Activated naive CD8-positive, alpha-beta T cell treated with anti-CD3 and anti-CD28 coated beads, Interleukin-2, amount 50 U/mL, for 24 hours (primary cell): ENCODE measurements at regions not wholly inside any gene's neighbourhood (a gene's known extent, or its start where the extent isn't known, plus 50 kb on each side); places are given as distances from the start of the nearest gene placed in this dataset.

ENCODE experiments used
- ATAC-seq: fragments of 150-1000 bp; cut with Tn5 transposase; one replicate; pipeline ENCODE4 v1.10.0; 2021
- DNase-seq: peaks from one replicate; pipeline ENCODE4 v3.0.0; 2021
- H3K27ac Mint-ChIP-seq: one replicate; pipeline ENCODE4 v1.8.0; 2021; ENCODE audit warnings: mild to moderate bottlenecking, mixed read lengths
- H3K27me3 Mint-ChIP-seq: one replicate; pipeline ENCODE4 v1.8.0; 2021; ENCODE audit warnings: mixed read lengths
- H3K36me3 Mint-ChIP-seq: one replicate; pipeline ENCODE4 v1.8.0; 2021; ENCODE audit warnings: low read depth, mixed read lengths
- H3K4me1 Mint-ChIP-seq: one replicate; pipeline ENCODE4 v1.8.0; 2021; ENCODE audit warnings: mixed read lengths
- H3K4me3 Mint-ChIP-seq: one replicate; pipeline ENCODE4 v1.8.0; 2021; ENCODE audit warnings: mild to moderate bottlenecking, moderate library complexity, mixed read lengths
- H3K9me3 Mint-ChIP-seq: one replicate; pipeline ENCODE4 v1.8.0; 2021; ENCODE audit warnings: mixed read lengths

DNA sequence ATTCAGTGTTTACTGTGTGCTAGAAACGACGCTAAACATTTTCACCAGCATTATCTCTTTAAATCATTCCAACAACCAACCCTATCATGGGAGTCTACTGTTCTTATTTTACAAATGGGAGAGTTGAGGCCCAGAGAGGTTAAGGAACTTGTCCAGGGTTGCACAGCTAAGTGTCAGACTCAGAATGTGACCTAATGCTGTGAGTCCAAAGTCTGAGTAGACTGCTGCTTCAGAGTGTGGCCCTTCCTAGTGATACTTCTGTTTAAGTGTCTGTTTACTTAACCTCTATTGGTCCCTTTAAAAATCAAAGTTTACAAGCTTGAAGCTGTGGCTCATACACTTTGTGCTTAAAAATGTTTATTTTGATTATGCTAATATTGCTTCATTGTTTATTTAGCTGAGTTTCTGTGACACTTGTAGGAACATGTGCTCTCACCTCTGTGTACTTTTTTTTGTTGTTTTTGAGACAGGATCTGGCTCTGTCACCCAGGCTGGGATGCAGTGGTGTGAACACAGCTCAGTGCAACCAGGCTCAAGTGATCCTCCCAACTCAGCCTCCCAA lies 84.4 kb upstream of the SYPL1 start:
- no peaks in the 10 kb centered on the region for H3K36me3 Mint-ChIP-seq
- no peaks in the 10 kb centered on the region for H3K9me3 Mint-ChIP-seq
- peaks cover 17% of the 10 kb centered on the region for H3K27me3 Mint-ChIP-seq
- DNase-seq (no peak), ATAC-seq (no peak)
- H3K4me1 Mint-ChIP-seq = no peaks in the 10 kb centered on the region
- no peak overlapping the region for H3K27ac Mint-ChIP-seq
- H3K4me3 Mint-ChIP-seq = no peak overlapping the region

DNA sequence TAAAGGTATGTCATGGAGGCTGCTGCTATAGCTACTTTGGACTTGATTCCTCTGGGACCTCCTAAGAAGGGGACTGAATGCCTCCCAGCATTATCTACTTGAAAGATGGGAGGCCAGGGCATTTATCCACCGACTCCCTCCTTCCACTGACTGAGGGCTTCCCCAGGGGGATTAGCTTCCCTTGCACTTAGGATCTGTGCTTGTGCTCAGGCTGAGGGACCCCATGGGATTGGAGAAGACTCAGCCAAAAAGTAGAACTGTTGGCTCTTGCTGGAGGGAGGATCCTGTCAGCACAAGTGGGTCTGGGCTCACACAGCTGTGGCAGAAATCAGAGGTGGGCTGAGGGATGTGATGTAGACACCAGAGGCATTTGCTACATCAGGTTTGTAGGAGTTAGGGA lies 81.5 kb upstream of the SYPL1 start:
- Mint-ChIP-seq H3K27ac (no peak overlapping the region), H3K4me1 (no peaks in the 10 kb centered on the region), H3K36me3 (no peaks in the 10 kb centered on the region), H3K9me3 (no peaks in the 10 kb centered on the region), H3K27me3 (peaks cover 17% of the 10 kb centered on the region), H3K4me3 (no peak overlapping the region)
- ATAC-seq (no peak), DNase-seq (no peak)

DNA sequence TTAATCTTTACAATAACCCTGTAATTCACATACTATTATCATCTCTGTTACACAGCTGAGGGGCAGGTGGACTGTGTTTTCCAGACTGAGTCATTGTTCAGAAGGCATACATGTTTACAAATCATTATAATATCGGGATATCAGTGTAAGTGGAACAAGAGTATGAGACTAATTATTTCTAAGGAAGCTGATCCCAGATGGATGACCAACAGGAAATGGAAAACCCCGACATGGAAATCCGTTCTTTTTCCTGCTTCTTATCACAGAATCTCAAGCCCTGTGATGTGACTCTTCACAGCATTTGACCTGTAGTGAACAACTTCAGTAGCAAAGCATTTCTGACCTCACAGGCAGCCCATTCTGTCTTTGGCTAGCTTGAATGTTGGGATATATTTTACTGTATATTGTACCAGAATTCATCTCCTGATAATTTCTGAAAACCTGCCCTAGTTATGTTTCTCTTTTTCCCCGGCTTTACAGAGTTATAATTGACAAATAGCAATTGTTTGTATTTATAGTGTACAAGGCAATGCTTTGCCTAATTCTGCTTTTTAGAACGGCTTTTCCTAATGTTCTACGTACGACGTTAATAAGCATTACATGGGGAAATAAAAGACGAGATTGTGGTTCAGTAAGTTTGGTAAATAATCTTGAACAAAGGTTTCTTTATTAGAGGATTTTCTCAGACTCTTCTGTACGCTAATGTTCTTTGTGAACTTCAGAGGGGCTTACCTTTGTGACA lies 78.6 kb upstream of the SYPL1 start:
- peaks cover 17% of the 10 kb centered on the region for H3K27me3 Mint-ChIP-seq
- no peaks in the 10 kb centered on the region for H3K36me3 Mint-ChIP-seq
- H3K4me3 Mint-ChIP-seq = no peak overlapping the region
- DNase-seq (no peak), ATAC-seq (no peak)
- H3K4me1 Mint-ChIP-seq = no peaks in the 10 kb centered on the region
- H3K9me3 Mint-ChIP-seq = no peaks in the 10 kb centered on the region
- no peak overlapping the region for H3K27ac Mint-ChIP-seq

DNA sequence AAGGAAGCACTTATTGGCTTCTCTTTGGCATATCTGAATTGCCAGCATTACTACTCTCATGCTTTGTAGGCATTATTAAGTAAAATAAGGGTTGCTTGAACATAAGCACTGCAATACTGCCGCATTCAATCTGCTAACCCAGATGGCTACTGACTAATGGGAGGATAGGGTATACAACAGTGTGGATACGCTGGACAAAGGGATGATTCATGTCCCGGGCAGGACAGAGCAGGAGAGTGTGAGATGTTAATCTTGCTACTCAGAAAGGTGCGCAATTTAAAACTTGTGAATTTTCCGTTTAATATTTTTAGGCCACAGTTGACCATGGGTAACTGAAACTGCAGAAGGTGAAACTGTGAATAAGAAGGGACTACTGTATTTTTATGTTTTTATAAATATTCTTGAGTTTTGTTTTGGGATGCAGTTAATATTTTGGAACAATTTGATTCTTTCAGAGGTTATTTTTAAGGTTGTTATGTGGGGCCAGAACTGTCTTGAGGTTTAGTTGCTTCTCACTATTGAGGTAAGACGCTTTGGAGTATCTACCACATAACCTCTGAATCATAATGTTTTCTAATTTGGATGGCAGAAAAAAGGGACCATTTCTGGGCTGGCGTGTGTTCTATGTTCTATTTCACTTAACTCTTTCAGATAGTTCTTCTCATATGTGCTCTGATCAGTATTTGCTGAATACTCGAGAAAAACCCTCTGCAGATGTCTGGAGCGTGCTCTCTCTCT lies 75.7 kb upstream of the SYPL1 start:
- no peaks in the 10 kb centered on the region for H3K9me3 Mint-ChIP-seq
- ATAC-seq (no peak), DNase-seq (no peak)
- H3K4me1 Mint-ChIP-seq = peaks cover 8% of the 10 kb centered on the region
- H3K36me3 Mint-ChIP-seq = no peaks in the 10 kb centered on the region
- H3K4me3 Mint-ChIP-seq = no peak overlapping the region
- H3K27me3 Mint-ChIP-seq = peaks cover 4% of the 10 kb centered on the region
- no peak overlapping the region for H3K27ac Mint-ChIP-seq

DNA sequence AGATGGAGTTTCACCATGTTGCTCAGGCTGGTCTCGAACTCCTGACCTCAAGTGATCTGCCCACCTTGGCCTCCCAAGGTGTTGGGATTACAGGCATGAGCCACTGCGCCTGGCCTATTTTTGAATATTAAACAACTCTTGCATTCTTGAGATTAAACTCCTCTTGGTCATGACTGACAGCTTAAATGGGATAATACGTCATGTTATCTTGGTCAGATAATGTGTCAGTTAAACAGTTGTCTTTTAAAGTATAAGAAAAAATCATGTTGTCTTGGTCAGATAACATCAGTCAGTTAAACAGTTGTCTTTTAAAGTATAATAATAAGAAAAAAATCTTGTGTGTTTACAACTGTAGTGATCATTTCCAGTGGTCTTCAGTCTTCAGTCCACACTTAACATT lies 73.6 kb upstream of the SYPL1 start:
- H3K4me1 Mint-ChIP-seq = peaks cover 8% of the 10 kb centered on the region
- no peak for ATAC-seq
- no peak for DNase-seq
- H3K27me3 Mint-ChIP-seq = no peaks in the 10 kb centered on the region
- H3K36me3 Mint-ChIP-seq = no peaks in the 10 kb centered on the region
- H3K27ac Mint-ChIP-seq = no peak overlapping the region
- no peak overlapping the region for H3K4me3 Mint-ChIP-seq
- no peaks in the 10 kb centered on the region for H3K9me3 Mint-ChIP-seq

DNA sequence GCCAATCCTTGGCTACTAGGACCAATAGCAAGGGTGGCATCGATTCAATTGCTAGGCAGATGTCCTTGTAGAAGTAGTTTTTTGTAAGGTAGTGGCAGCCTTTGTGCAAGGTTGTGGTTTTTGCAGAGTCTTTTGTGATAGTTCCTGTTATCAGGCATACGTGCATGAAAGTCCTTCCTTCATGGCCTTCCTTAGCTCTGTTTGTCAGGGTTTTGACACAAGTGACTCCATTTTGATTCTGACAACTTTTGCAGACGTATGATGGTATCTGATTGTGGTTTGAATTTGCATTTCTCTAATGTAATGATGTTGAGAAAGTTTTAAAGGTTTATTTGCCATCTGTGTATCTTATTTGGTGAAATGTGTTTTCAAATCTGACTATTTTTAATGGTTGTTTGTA lies 71.8 kb upstream of the SYPL1 start:
- no peak overlapping the region for H3K4me3 Mint-ChIP-seq
- H3K36me3 Mint-ChIP-seq = no peaks in the 10 kb centered on the region
- H3K4me1 Mint-ChIP-seq = peaks cover 8% of the 10 kb centered on the region
- H3K9me3 Mint-ChIP-seq = no peaks in the 10 kb centered on the region
- no peak for DNase-seq
- ATAC-seq = no peak
- no peaks in the 10 kb centered on the region for H3K27me3 Mint-ChIP-seq
- no peak overlapping the region for H3K27ac Mint-ChIP-seq

DNA sequence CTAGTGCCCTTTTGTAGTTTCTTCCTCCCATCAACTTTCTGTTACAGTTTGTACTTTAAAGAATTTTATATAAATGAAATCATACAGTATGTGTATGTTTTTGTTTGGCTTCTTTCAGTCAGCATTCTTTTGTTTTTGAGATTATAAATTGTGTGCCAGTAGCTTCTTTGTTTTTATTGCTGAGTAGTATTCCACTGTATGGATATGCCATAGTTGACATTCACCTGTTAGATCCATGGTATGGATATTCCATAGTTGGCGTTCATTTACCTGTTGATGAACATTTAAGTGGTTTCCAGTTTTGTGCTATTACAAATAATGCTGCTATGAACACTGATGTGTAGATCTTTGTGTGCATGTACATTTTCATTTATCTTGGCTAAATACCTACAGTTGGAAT lies 70.8 kb upstream of the SYPL1 start:
- H3K9me3 Mint-ChIP-seq = no peaks in the 10 kb centered on the region
- ATAC-seq = no peak

DNA sequence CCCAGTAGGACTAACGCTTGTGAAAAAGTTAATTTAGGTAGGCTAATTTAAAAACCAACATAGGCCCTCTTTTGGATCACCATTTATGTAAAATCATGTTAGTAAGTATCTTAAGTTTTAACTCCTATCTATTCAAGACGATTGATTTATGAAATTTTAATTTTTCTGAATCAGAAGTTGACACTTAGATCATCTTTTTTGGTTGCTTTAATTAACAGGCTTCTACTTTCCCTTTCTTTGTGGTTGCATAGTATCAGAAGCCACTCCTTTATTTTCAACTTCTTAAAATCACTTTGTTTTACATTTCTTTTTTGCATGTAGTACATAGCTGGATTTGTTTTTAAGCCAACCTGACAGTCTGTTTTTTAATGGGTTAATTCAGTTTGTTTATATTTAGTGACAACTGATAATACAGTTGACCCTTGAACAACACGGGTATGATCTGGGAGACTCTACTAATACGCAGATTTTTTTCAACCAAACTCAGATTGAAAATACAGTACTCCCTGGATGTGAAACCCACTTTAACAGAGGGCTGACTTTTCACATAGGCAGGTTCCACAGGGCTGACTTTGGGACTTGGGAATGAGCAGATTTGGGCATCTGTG lies 69.7 kb upstream of the SYPL1 start:
- Mint-ChIP-seq H3K9me3 (no peaks in the 10 kb centered on the region), H3K27ac (no peak overlapping the region), H3K36me3 (no peaks in the 10 kb centered on the region), H3K4me1 (peaks cover 8% of the 10 kb centered on the region), H3K27me3 (no peaks in the 10 kb centered on the region), H3K4me3 (no peak overlapping the region)
- DNase-seq (no peak), ATAC-seq (no peak)

More for the DNA sequence above, 70.8 kb upstream of the SYPL1 start:
- no peak overlapping the region for H3K27ac Mint-ChIP-seq
- H3K4me1 Mint-ChIP-seq = peaks cover 8% of the 10 kb centered on the region
- no peak overlapping the region for H3K4me3 Mint-ChIP-seq
- H3K27me3 Mint-ChIP-seq = no peaks in the 10 kb centered on the region
- no peak for DNase-seq
- H3K36me3 Mint-ChIP-seq = no peaks in the 10 kb centered on the region

DNA sequence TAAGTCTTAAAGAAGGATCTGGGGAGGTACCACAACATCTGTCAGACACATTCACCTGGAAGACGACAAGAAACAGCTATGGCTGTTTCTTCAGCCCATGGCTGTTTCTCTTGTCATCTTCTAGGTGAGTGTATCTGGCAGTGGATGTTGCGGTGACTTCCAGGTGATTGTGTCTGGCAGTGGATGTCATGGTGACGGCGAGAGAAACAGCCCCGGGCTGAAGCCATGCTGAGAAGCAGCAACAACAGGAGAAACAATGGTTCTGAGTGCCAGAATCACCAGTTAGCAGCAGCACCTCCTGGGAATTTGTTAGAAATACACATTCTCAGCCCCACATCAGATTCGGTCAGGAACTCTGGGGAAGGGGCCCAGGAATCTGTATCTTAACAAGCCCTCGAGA lies 68.6 kb upstream of the SYPL1 start:
- Mint-ChIP-seq H3K36me3 (no peaks in the 10 kb centered on the region), H3K27ac (no peak overlapping the region), H3K9me3 (no peaks in the 10 kb centered on the region), H3K4me1 (peaks cover 8% of the 10 kb centered on the region), H3K27me3 (peaks cover 7% of the 10 kb centered on the region), H3K4me3 (no peak overlapping the region)
- DNase-seq (no peak), ATAC-seq (no peak)

DNA sequence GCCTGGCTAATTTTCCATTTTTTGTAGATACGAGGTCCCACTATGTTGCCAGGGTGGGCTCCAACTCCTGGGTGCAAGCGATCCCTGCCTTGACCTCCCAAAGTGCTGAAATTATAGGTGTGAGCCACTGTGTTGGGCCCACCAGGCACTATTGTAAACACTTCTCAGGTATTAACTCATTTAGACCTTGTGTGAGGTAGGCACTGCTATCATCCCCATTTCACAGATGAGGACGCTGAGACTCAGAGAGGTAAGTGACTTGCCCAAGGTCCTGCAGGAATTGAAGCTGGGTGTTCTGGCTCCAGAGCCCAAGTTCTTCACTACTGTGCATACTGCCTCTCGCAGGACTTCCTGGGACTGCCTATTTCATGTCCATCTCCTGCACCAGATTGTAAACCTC lies 67.1 kb upstream of the SYPL1 start:
- no peak for DNase-seq
- H3K4me1 Mint-ChIP-seq = peaks cover 6% of the 10 kb centered on the region
- no peak overlapping the region for H3K4me3 Mint-ChIP-seq
- ATAC-seq = no peak
- H3K27me3 Mint-ChIP-seq = peaks cover 10% of the 10 kb centered on the region
- H3K9me3 Mint-ChIP-seq = no peaks in the 10 kb centered on the region
- no peaks in the 10 kb centered on the region for H3K36me3 Mint-ChIP-seq
- no peak overlapping the region for H3K27ac Mint-ChIP-seq

DNA sequence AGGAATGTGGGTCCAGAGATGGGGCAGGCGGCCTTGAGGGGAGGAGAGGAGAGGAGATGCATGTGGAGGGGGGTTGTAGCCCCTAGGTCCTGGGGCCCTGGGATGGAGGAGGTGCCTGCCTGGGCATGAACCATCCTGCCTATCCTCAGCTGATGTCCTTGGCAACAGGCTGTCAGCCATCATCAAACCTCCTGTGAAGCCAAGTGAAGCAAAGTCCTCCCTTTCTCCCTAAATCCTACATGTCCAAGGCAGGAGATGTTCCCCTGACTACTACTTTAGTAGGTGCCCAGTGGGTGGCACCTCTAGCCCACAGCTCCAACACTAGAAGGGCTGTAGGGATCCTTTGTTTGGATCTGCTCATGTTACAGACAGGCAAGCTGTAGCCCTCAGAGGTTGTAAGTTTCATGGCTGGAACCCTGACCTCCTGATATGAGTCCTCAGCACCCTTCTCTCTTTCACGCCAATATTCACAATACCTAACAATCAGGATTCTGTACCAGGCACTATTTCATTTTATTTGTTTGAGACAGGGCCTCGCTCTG lies 66.6 kb upstream of the SYPL1 start:
- no peak for DNase-seq
- peaks cover 11% of the 10 kb centered on the region for H3K27me3 Mint-ChIP-seq
- H3K4me3 Mint-ChIP-seq = no peak overlapping the region
- H3K36me3 Mint-ChIP-seq = no peaks in the 10 kb centered on the region
- H3K27ac Mint-ChIP-seq = no peak overlapping the region
- peaks cover 1% of the 10 kb centered on the region for H3K4me1 Mint-ChIP-seq
- H3K9me3 Mint-ChIP-seq = no peaks in the 10 kb centered on the region
- ATAC-seq = peak; percentile 41

DNA sequence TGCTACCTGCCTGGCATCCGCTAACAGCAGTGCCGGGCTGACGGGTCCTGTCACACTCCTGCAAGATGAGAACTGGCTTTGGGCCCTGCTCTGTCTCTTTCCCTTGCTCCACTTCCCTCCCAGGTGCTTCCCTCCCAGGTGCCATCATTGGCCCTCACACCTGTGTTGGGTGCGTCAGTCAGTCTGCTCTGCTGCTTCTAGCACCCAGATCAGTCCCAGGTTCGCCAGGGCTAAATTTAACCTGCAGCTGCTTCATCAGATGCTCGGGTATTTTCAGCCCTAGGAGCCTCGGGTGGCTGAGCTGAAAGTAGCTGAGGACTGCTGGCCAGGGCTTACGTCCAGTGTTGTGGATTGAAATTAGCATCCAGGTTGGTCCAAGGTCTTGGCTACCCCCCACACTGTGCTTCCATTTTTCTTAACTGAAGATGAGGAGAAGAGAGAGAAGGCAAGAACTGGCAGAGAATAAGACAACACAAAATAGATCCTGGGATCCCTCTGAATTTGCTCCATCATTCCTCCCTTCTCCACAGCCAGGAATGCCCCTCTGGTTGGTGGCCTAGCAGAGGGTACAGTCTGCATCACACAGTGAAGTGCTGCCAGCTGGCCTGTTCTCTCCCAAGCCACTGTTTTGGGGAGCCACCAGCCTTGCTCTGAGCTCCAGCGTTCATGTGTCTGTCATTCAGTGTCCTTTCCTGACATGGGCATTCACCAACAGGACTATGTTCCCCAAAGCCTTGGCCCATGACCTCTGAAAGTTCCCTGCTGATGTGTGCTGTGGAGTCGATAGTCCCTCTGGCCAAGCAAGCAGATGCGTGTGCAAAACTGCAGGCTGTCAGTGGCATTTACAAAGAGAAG lies 65.9 kb upstream of the SYPL1 start:
- no peak for ATAC-seq
- Mint-ChIP-seq H3K36me3 (no peaks in the 10 kb centered on the region), H3K27me3 (peaks cover 11% of the 10 kb centered on the region), H3K9me3 (no peaks in the 10 kb centered on the region), H3K4me3 (no peak overlapping the region), H3K27ac (no peak overlapping the region), H3K4me1 (no peaks in the 10 kb centered on the region)
- no peak for DNase-seq

DNA sequence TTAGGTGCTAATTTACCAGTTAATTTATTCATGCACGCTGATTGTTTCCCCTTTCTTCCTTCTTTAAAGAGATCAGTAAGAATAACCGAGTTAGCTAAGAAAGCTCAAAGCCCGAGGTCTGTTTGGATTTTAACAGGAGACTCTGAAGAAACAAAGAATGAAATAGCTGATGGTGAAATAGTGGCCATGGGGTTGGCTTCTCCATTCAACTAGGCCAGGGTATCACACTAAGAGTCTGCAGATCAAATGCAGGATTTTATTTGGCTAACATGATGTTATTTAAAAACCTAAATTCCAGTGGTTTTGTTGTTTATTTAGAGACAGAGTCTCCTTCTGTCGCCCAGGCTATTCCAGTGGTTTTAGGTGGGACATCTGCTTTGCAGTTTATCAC lies 65.2 kb upstream of the SYPL1 start:
- Mint-ChIP-seq H3K4me3 (no peak overlapping the region), H3K36me3 (no peaks in the 10 kb centered on the region), H3K27ac (no peak overlapping the region), H3K27me3 (peaks cover 11% of the 10 kb centered on the region), H3K9me3 (no peaks in the 10 kb centered on the region), H3K4me1 (no peaks in the 10 kb centered on the region)
- DNase-seq = no peak
- no peak for ATAC-seq
